Endothelial cell of umbilical vein (primary cell): ENCODE measurements at regions not wholly inside any gene's neighbourhood (a gene's known extent, or its start where the extent isn't known, plus 50 kb on each side); places are given as distances from the start of the nearest gene placed in this dataset.

Experiments
- BruUV-seq: library from RNA; stranded (reverse); fragments of 400-500 nt; replicated peaks from 2 replicates; lab custom pipeline; 2021; lab: Mats Ljungman, UMichigan
- CTCF ChIA-PET: fragments of 300-600, 350-600 bp; sonication (Branson Sonifier 250); formaldehyde crosslinking; loops from one replicate; lab custom pipeline; 2021; ENCODE audit warnings: antibody characterized with exemption, inconsistent platforms; lab: Charles Lee
- POLR2A ChIA-PET: fragments of 300-600, 350-600 bp; sonication (Branson Sonifier 250); formaldehyde crosslinking; loops from one replicate; lab custom pipeline; 2021; ENCODE audit warnings: antibody characterized with exemption, inconsistent platforms; lab: Charles Lee
- DNase-seq: peaks from one replicate; pipeline ENCODE4 v3.0.0-alpha.2; 2011; ENCODE audit warnings: low read depth, low spot score
- FAIRE-seq: peaks from 2 replicates; lab custom pipeline; 2011; peaks lifted over from hg19 to GRCh38; lab: Jason Lieb, UNC
- H2AFZ ChIP-seq: 2 replicates; pipeline ENCODE4 v1.6.0; 2012; ENCODE audit warnings: low read depth, low read length, control low read depth, inconsistent platforms
- H3K27ac ChIP-seq: 2 replicates; pipeline ENCODE4 v1.5.1; 2011; ENCODE audit warnings: low read depth, mild to moderate bottlenecking, control low read depth, low read length, moderate library complexity; ENCODE audit not compliant: insufficient read depth
- H3K27me3 ChIP-seq, 2 experiments: 2 replicates each; pipeline versions ENCODE4 v1.6.0 to v1.6.1; 2011; ENCODE audit warnings: low read length in 2 of 2, mixed read lengths in 1 of 2; ENCODE audit not compliant: control insufficient read depth in 2 of 2, insufficient read depth in 2 of 2
- H3K36me3 ChIP-seq, 2 experiments: 2 replicates in 1 of 2; 3 replicates in 1 of 2; pipeline ENCODE4 v1.5.1; 2011; ENCODE audit warnings: low read length in 2 of 2, mild to moderate bottlenecking in 1 of 2, moderate library complexity in 1 of 2; ENCODE audit not compliant: control insufficient read depth in 2 of 2, insufficient read depth in 2 of 2; ENCODE audit errors: extremely low read depth in 1 of 2
- H3K4me1 ChIP-seq: 3 replicates; pipeline ENCODE4 v1.5.1; 2011; ENCODE audit warnings: mild to moderate bottlenecking, low read length; ENCODE audit not compliant: control insufficient read depth, insufficient read depth; ENCODE audit errors: extremely low read depth
- H3K4me2 ChIP-seq: 2 replicates; pipeline ENCODE4 v1.6.1; 2011; ENCODE audit warnings: low read length, control low read depth, mixed read lengths; ENCODE audit not compliant: insufficient read depth
- H3K4me3 ChIP-seq, 3 experiments: fragments of 200-600 bp in 1 of 3; sonication (generic), shearing (Covaris generic) in 1 of 3; replicated peaks in 1 of 3; 2 replicates each; pipeline ENCODE4 v1.5.1; 2011 to 2016; ENCODE audit warnings: control low read depth in 3 of 3, low read length in 3 of 3, mild to moderate bottlenecking in 2 of 3, inconsistent platforms in 1 of 3, low read depth in 1 of 3, moderate library complexity in 1 of 3; ENCODE audit not compliant: insufficient read depth in 1 of 3
- H3K79me2 ChIP-seq: 2 replicates; pipeline ENCODE4 v1.6.0; 2012; ENCODE audit warnings: low read length, inconsistent platforms; ENCODE audit not compliant: control insufficient read depth, insufficient read depth
- H3K9ac ChIP-seq: replicated peaks from 2 replicates; pipeline ENCODE3; 2011; ENCODE audit warnings: low read length, control low read depth; ENCODE audit not compliant: insufficient read depth; ENCODE audit errors: extremely low read depth
- H3K9me1 ChIP-seq: replicated peaks from 3 replicates; pipeline ENCODE4 v1.6.0; 2011; ENCODE audit warnings: mild to moderate bottlenecking, low read length; ENCODE audit not compliant: control insufficient read depth, insufficient read depth; ENCODE audit errors: extremely low read depth
- H3K9me3 ChIP-seq: replicated peaks from 2 replicates; pipeline ENCODE4 v1.5.1; 2012; ENCODE audit warnings: low read length, inconsistent platforms; ENCODE audit not compliant: control insufficient read depth, insufficient read depth
- H4K20me1 ChIP-seq: replicated peaks from 2 replicates; pipeline ENCODE3; 2011; ENCODE audit warnings: mild to moderate bottlenecking, low read length; ENCODE audit not compliant: control insufficient read depth, insufficient read depth; ENCODE audit errors: extremely low read depth
- EZH2 ChIP-seq: IDR thresholded peaks from 2 replicates; pipeline ENCODE4 v1.6.1; 2012; ENCODE audit warnings: borderline replicate concordance, low read depth, mild to moderate bottlenecking, moderate library complexity, low read length, inconsistent platforms; ENCODE audit not compliant: severe bottlenecking
- FOS ChIP-seq: IDR thresholded peaks from 2 replicates; pipeline ENCODE4 v1.6.1; 2011; ENCODE audit warnings: mild to moderate bottlenecking, low read length, moderate library complexity, borderline replicate concordance; ENCODE audit not compliant: insufficient read depth
- MAX ChIP-seq: IDR thresholded peaks from 2 replicates; pipeline ENCODE4 v1.6.1; 2011; ENCODE audit not compliant: insufficient read depth, insufficient read length
- MYC ChIP-seq: IDR thresholded peaks from one replicate; pipeline ENCODE4 v1.6.1; 2011; ENCODE audit warnings: mild to moderate bottlenecking, low read depth, low read length
- POLR2A ChIP-seq: IDR thresholded peaks from 2 replicates; pipeline ENCODE4 v1.6.1; 2012; ENCODE audit warnings: low read depth, mild to moderate bottlenecking, control low read depth, low read length
- POLR2AphosphoS5 ChIP-seq: IDR thresholded peaks from 2 replicates; pipeline ENCODE4 v1.6.1; 2012; ENCODE audit warnings: low read depth, mild to moderate bottlenecking, control low read depth, low read length, moderate library complexity; ENCODE audit not compliant: insufficient read depth
- dilution Hi-C: fragments of 300-500 bp; cut with MboI; formaldehyde crosslinking; loops from one replicate; pipeline ENCODE4 v1.15.0; 2019; ENCODE audit warnings: low sequenced_read_pairs; ENCODE audit not compliant: extremely low pct_ligation_motif_present
- intact Hi-C: fragments of 100-400 bp; cut with micrococcal nuclease; formaldehyde crosslinking; loops from one replicate; pipeline ENCODE4 v1.10.0; 2022

- Histone ChIP-seq H2AFZ (no peak overlapping the region), H3K27ac (no peak overlapping the region), H3K4me3 (no peak overlapping the region), H4K20me1 (no peaks in the 10 kb centered on the region), H3K9me3 (peaks cover 2% of the 10 kb centered on the region), H3K9me1 (no peaks in the 10 kb centered on the region), H3K9ac (no peak overlapping the region), H3K36me3 (no peaks in the 10 kb centered on the region), H3K79me2 (no peaks in the 10 kb centered on the region), H3K4me1 (no peaks in the 10 kb centered on the region), H3K4me2 (no peak overlapping the region), H3K27me3 (no peaks in the 10 kb centered on the region)
- BruUV-seq, result no TSS peak
- TF ChIP-seq FOS, result no peak
- no peak for TF ChIP-seq EZH2
- no peak for TF ChIP-seq POLR2AphosphoS5
- TF ChIP-seq MYC, result no peak
- ChIA-PET POLR2A (no interaction called here), CTCF (no interaction called here)
- dilution Hi-C loops (no loop called here), intact Hi-C loops (no loop called here)
- DNase-seq, result no peak
- FAIRE-seq, result no peak
Measured at GRCh38 chr13:111945086-111945485, 121.9 kb upstream of the SOX1 start.

- H3K9me3 ChIP-seq, result peaks cover 2% of the 10 kb centered on the region
- H3K9ac ChIP-seq, result no peak overlapping the region
- no peak overlapping the region for H2AFZ ChIP-seq
- H3K36me3 ChIP-seq, result no peaks in the 10 kb centered on the region
- CTCF ChIA-PET, result no interaction called here
- H3K4me2 ChIP-seq, result no peak overlapping the region
- no TSS peak for BruUV-seq
- FAIRE-seq, result no peak
- H3K27ac ChIP-seq, result no peak overlapping the region
- DNase-seq, result no peak
- H3K9me1 ChIP-seq, result no peaks in the 10 kb centered on the region
- no peaks in the 10 kb centered on the region for H3K4me1 ChIP-seq
- POLR2A ChIA-PET, result no interaction called here
- intact Hi-C loops, result no loop called here
- dilution Hi-C loops, result no loop called here
- no peaks in the 10 kb centered on the region for H4K20me1 ChIP-seq
- TF ChIP-seq POLR2A, result no peak
- TF ChIP-seq MAX, result no peak
- H3K27me3 ChIP-seq, result no peaks in the 10 kb centered on the region
- H3K79me2 ChIP-seq, result no peaks in the 10 kb centered on the region
- H3K4me3 ChIP-seq, result no peak overlapping the region
Measured at GRCh38 chr13:111946214-111946613, 120.7 kb upstream of the SOX1 start.
